ENCODE measurements at regions not wholly inside any gene's neighbourhood (a gene's known extent, or its start where the extent isn't known, plus 50 kb on each side); places are given as distances from the start of the nearest gene placed in this dataset.

DNA sequence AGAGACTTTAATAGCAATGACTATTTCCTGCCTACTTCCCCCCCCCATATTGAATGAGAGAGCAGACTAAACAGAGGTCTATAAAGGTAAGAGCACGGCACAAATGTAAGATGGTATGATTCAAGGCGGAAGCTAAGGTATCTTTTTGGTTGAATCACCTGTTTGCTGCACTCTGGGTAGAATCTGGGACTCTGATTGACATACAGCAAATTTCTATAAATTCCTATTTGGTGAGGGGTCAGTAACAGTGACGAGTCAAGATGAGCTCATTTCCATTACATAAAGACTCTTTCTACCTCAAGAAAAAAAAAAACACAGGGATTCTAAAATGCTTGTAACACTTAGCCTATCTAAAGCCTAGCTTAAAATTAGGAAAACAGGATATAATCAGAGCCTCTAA lies 297.3 kb downstream of the TNS1 start:
- H3K4me1 ChIP-seq (replicated peaks), result peaks cover 4% of the 10 kb centered on the region
- DNase-seq (ENCODE audit: low spot score), result no peak
- intact Hi-C loops (cut with DNase I), result loop anchor here (5.0 kb wide), 1 partner anchor 48 kb away; no protein-coding TSS in a partner anchor
- no peak overlapping the region for H3K4me3 ChIP-seq
- no peak overlapping the region for H3K27ac ChIP-seq
- no peaks in the 10 kb centered on the region for H3K9me3 ChIP-seq
- H3K27me3 ChIP-seq (replicated peaks; ENCODE audit: insufficient read depth), result no peaks in the 10 kb centered on the region
- WGBS, result 62% methylated on average over 3 of the region's 3 CpGs
- no peak for TF ChIP-seq POLR2A (IDR thresholded peaks at IDR 0.05)
- no peak for TF ChIP-seq POLR2AphosphoS5 (IDR thresholded peaks at IDR 0.05)
- TF ChIP-seq, protein P1, sequence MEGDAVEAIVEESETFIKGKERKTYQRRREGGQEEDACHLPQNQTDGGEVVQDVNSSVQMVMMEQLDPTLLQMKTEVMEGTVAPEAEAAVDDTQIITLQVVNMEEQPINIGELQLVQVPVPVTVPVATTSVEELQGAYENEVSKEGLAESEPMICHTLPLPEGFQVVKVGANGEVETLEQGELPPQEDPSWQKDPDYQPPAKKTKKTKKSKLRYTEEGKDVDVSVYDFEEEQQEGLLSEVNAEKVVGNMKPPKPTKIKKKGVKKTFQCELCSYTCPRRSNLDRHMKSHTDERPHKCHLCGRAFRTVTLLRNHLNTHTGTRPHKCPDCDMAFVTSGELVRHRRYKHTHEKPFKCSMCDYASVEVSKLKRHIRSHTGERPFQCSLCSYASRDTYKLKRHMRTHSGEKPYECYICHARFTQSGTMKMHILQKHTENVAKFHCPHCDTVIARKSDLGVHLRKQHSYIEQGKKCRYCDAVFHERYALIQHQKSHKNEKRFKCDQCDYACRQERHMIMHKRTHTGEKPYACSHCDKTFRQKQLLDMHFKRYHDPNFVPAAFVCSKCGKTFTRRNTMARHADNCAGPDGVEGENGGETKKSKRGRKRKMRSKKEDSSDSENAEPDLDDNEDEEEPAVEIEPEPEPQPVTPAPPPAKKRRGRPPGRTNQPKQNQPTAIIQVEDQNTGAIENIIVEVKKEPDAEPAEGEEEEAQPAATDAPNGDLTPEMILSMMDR (IDR thresholded peaks at IDR 0.05), result no peak
- no peaks in the 10 kb centered on the region for H3K36me3 ChIP-seq

- Histone ChIP-seq H3K27ac (no peak overlapping the region), H3K4me1 (replicated peaks) (peaks cover 4% of the 10 kb centered on the region), H3K36me3 (no peaks in the 10 kb centered on the region), H3K27me3 (replicated peaks; ENCODE audit: insufficient read depth) (no peaks in the 10 kb centered on the region), H3K9me3 (no peaks in the 10 kb centered on the region), H3K4me3 (no peak overlapping the region)
- intact Hi-C loops (cut with DNase I), result no loop called here
- no peak for DNase-seq (ENCODE audit: low spot score)
- WGBS, result 78% methylated on average over 5 of the region's 5 CpGs
- TF ChIP-seq POLR2AphosphoS5 (IDR thresholded peaks at IDR 0.05), result no peak
- TF ChIP-seq POLR2A (IDR thresholded peaks at IDR 0.05), result no peak
- TF ChIP-seq, protein P1 (IDR thresholded peaks at IDR 0.05), result no peak
Observed at GRCh38 chr2:217703999-217704398, 298.8 kb downstream of the TNS1 start.

DNA sequence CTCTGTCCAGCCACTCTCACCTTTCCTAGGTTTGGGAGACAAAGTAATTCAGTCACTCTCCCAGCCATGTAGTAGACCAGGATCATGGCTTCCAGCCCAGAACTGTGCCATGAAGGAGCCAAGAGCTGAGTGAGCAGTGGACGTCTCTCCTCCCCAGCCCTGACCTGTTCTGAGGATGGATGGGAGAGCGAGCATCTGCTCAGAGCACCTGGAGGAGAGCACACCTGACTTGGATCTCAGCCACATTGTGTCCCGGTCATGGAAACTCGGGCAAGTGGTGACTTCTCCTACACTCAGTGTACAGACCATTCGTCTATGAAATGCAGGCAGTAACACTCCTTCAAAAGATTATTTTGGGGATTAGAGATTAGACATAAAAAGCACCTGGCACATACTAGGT lies 299.7 kb downstream of the TNS1 start:
- TF ChIP-seq POLR2AphosphoS5 (IDR thresholded peaks at IDR 0.05) (no peak), POLR2A (IDR thresholded peaks at IDR 0.05) (no peak)
- H3K9me3 ChIP-seq, result no peaks in the 10 kb centered on the region
- H3K27ac ChIP-seq, result no peak overlapping the region
- peaks cover 4% of the 10 kb centered on the region for H3K4me1 ChIP-seq (replicated peaks)
- H3K36me3 ChIP-seq, result no peaks in the 10 kb centered on the region
- H3K4me3 ChIP-seq, result no peak overlapping the region
- no peaks in the 10 kb centered on the region for H3K27me3 ChIP-seq (replicated peaks; ENCODE audit: insufficient read depth)
- no peak for DNase-seq (ENCODE audit: low spot score)
- WGBS, result 38% methylated on average over 5 of the region's 5 CpGs
- intact Hi-C loops (cut with DNase I), result no loop called here

GRCh38 chr2:217701622-217702021 lies 301.2 kb downstream of the TNS1 start:
- H3K36me3 ChIP-seq, result no peaks in the 10 kb centered on the region
- no peaks in the 10 kb centered on the region for H3K9me3 ChIP-seq
- no peaks in the 10 kb centered on the region for H3K4me1 ChIP-seq (replicated peaks)
- WGBS, result 81% methylated on average over 5 of the region's 5 CpGs
- intact Hi-C loops (cut with DNase I), result no loop called here
- H3K27ac ChIP-seq, result no peak overlapping the region
- H3K4me3 ChIP-seq, result no peak overlapping the region
- no peak for TF ChIP-seq POLR2A (IDR thresholded peaks at IDR 0.05)
- no peak for TF ChIP-seq POLR2AphosphoS5 (IDR thresholded peaks at IDR 0.05)
- TF ChIP-seq, protein P1 (IDR thresholded peaks at IDR 0.05), result no peak
- DNase-seq (ENCODE audit: low spot score), result no peak
- no peaks in the 10 kb centered on the region for H3K27me3 ChIP-seq (replicated peaks; ENCODE audit: insufficient read depth)

GRCh38 chr2:217698691-217699090 lies 304.1 kb downstream of the TNS1 start:
- Histone ChIP-seq H3K27me3 (replicated peaks; ENCODE audit: insufficient read depth) (no peaks in the 10 kb centered on the region), H3K27ac (no peak overlapping the region), H3K4me3 (no peak overlapping the region), H3K36me3 (no peaks in the 10 kb centered on the region), H3K9me3 (no peaks in the 10 kb centered on the region), H3K4me1 (replicated peaks) (no peaks in the 10 kb centered on the region)
- no peak for DNase-seq (ENCODE audit: low spot score)
- 79% methylated on average over 3 of the region's 3 CpGs for WGBS
- TF ChIP-seq POLR2A (IDR thresholded peaks at IDR 0.05) (no peak), POLR2AphosphoS5 (IDR thresholded peaks at IDR 0.05) (no peak)
- TF ChIP-seq, protein P1 (IDR thresholded peaks at IDR 0.05), result no peak
- intact Hi-C loops (cut with DNase I), result no loop called here

Measured in prostate gland (tissue), 2 donors.